Esophagus squamous epithelium (tissue), 5 donors: ENCODE measurements at regions not wholly inside any gene's neighbourhood (a gene's known extent, or its start where the extent isn't known, plus 50 kb on each side); places are given as distances from the start of the nearest gene placed in this dataset.

ENCODE experiments used
- DNase-seq: peaks from one replicate; lab custom pipeline; 2025; lab: John Stamatoyannopoulos, UW
- H3K27ac ChIP-seq, 4 donors: fragments of 200-600 bp; sonication (generic); one replicate each; pipeline ENCODE4 v1.5.1; 2016 to 2019; ENCODE audit warnings: mild to moderate bottlenecking in 1 of 4
- H3K27me3 ChIP-seq, 4 donors: fragments of 200-600 bp; sonication (generic); 1 replicate in 3 of 4; 2 replicates in 1 of 4; pipeline versions ENCODE4 v1.5.1 to v1.6.0; 2017 to 2021; ENCODE audit warnings: antibody characterized with exemption in 1 of 4
- H3K36me3 ChIP-seq, 3 donors: fragments of 200-600 bp; sonication (generic); one replicate each; pipeline ENCODE4 v1.5.1; 2016 to 2019
- H3K4me1 ChIP-seq, 3 donors: fragments of 200-600 bp; sonication (generic); one replicate each; pipeline ENCODE4 v1.5.1; 2017 to 2019
- H3K4me3 ChIP-seq, 4 donors: fragments of 200-600 bp; sonication (generic); 1 replicate in 3 of 4; 2 replicates in 1 of 4; pipeline ENCODE4 v1.5.1; 2016 to 2019; ENCODE audit warnings: mild to moderate bottlenecking in 2 of 4, moderate library complexity in 1 of 4
- H3K9me3 ChIP-seq, 3 donors: fragments of 200-600 bp; sonication (generic); one replicate each; pipeline ENCODE4 v1.5.1; 2016 to 2019
- POLR2A ChIP-seq, 4 donors: fragments of 450-650 bp; IDR thresholded peaks; one replicate each; pipeline ENCODE4 v1.6.1; 2017; ENCODE audit warnings: antibody characterized with exemption in 4 of 4, mild to moderate bottlenecking in 4 of 4, moderate library complexity in 3 of 4
- WGBS, 2 donors: methylation state at CpG; one replicate each; pipeline ENCODE4 v1.1.5; 2018; 5-methylcytosine and 5-hydroxymethylcytosine counted together
- intact Hi-C: fragments of 100-400 bp; cut with DNase I; formaldehyde crosslinking; loops from one replicate; pipeline ENCODE4 v1.15.0; 2022
- TF ChIP-seq, protein P1 (sequence below), 6 experiments: fragments of 450-650 bp in 4 of 6; fragments of 200-600 bp in 2 of 6; sonication (generic) in 2 of 6; IDR thresholded peaks; one replicate each; pipeline ENCODE4 v1.5.1; 2016 to 2019; ENCODE audit warnings: antibody characterized with exemption in 6 of 6, mild to moderate bottlenecking in 4 of 6, moderate library complexity in 4 of 6
- donor health status: DM: yes; HTN: yes; CAD: no.

DNA sequence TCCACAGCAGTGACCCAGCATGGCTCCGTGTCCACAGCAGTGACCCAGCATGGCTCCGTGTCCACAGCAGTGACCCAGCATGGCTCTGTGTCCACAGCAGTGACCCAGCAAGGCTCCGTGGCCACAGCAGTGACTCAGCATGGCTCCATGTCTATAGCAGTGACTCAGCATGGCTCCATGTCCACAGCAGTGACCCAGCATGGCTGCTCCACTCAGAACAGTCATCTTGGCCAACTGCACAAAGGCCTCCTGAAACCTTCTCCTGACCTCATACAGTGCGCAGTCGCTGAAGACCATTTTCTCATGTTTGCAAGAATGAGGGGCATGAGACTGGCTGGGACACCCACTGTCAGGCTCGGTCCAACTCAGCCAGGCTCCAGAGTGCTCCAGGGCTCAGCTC lies 333.4 kb upstream of the RAB6C start:
- intact Hi-C loops: no loop called here

DNA sequence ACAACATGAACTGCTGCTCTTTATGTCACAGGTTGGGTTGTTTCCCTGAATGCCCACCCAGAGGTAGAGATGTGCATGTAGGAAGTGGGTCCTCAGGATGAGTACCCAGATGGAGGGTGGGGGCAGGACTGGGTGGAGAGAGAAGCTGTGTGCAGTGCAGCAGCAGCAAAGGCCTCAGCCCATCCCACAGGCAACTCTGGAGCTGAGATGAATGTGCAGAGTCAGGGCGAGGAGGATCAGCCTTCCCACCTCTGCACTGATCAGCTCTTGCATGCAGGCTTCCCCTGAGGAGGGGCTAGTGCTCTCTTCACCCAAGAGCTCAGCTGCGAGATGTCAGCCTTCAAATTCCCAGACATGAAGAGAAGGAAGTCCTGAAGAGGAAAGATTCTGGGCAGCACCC lies 326.2 kb upstream of the RAB6C start:
- H3K4me3 ChIP-seq: no peak overlapping the region
- intact Hi-C loops: no loop called here
- H3K9me3 ChIP-seq: peaks cover 0 to under 1% (median 0%) of the 10 kb centered on the region in 3 donors
- no peaks in the 10 kb centered on the region for H3K36me3 ChIP-seq
- 71 to 72% methylated on average over 2 of the region's 2 CpGs for WGBS, 2 donors
- H3K4me1 ChIP-seq: no peaks in the 10 kb centered on the region
- no peak overlapping the region for H3K27ac ChIP-seq
- H3K27me3 ChIP-seq: peaks cover 0 to 10% (median 0%) of the 10 kb centered on the region in 4 donors
- TF ChIP-seq, protein P1, sequence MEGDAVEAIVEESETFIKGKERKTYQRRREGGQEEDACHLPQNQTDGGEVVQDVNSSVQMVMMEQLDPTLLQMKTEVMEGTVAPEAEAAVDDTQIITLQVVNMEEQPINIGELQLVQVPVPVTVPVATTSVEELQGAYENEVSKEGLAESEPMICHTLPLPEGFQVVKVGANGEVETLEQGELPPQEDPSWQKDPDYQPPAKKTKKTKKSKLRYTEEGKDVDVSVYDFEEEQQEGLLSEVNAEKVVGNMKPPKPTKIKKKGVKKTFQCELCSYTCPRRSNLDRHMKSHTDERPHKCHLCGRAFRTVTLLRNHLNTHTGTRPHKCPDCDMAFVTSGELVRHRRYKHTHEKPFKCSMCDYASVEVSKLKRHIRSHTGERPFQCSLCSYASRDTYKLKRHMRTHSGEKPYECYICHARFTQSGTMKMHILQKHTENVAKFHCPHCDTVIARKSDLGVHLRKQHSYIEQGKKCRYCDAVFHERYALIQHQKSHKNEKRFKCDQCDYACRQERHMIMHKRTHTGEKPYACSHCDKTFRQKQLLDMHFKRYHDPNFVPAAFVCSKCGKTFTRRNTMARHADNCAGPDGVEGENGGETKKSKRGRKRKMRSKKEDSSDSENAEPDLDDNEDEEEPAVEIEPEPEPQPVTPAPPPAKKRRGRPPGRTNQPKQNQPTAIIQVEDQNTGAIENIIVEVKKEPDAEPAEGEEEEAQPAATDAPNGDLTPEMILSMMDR (IDR thresholded peaks at IDR 0.05): no peak
- TF ChIP-seq POLR2A (IDR thresholded peaks at IDR 0.05): no peak
- DNase-seq: no peak

More for the DNA sequence above, 333.4 kb upstream of the RAB6C start:
- 72 to 95% methylated on average over 3 to 4 of the region's 6 CpGs for WGBS, 2 donors
- DNase-seq: no peak
- H3K36me3 ChIP-seq: no peaks in the 10 kb centered on the region
- H3K27me3 ChIP-seq: peaks cover 0 to 4% (median 0%) of the 10 kb centered on the region in 4 donors
- H3K4me3 ChIP-seq: no peak overlapping the region
- no peak for TF ChIP-seq POLR2A (IDR thresholded peaks at IDR 0.05)
- TF ChIP-seq, protein P1 (IDR thresholded peaks at IDR 0.05): no peak
- H3K4me1 ChIP-seq: no peaks in the 10 kb centered on the region
- no peaks in the 10 kb centered on the region for H3K9me3 ChIP-seq
- no peak overlapping the region for H3K27ac ChIP-seq

DNA sequence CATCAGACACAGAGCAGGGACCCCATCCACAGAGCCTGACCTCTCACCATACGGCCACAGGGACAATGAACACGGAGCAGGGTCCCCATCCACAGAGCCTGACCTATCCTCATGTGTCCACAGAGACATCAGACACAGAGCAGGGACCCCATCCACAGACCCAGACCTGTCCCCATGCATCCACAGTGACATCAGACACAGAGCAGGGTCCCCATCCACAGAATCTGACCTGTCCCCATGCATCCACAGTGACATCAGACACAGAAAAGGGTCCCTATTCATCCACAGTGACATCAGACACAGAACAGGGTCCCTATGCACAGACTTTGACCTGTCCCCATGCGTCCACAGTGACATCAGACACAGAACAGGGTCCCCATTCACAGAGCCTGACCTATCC lies 325.1 kb upstream of the RAB6C start:
- Histone ChIP-seq H3K4me1 (no peaks in the 10 kb centered on the region), H3K36me3 (no peaks in the 10 kb centered on the region), H3K9me3 (peaks cover 0 to 6% (median 0%) of the 10 kb centered on the region in 3 donors), H3K27me3 (peaks cover 0 to 6% (median 0%) of the 10 kb centered on the region in 4 donors), H3K4me3 (no peak overlapping the region), H3K27ac (no peak overlapping the region)
- DNase-seq: no peak
- intact Hi-C loops: no loop called here
- TF ChIP-seq, protein P1 (IDR thresholded peaks at IDR 0.05): no peak
- TF ChIP-seq POLR2A (IDR thresholded peaks at IDR 0.05): no peak
- WGBS, 2 donors: 50% methylated on average over 2 of the region's 3 CpGs; no CpG with 5 or more reads in 1 of the 2 donors

- no peaks in the 10 kb centered on the region for H3K36me3 ChIP-seq
- intact Hi-C loops: no loop called here
- no peak for DNase-seq
- no peak overlapping the region for H3K4me3 ChIP-seq
- H3K27me3 ChIP-seq: peaks cover 0 to 6% (median 0%) of the 10 kb centered on the region in 4 donors
- TF ChIP-seq POLR2A (IDR thresholded peaks at IDR 0.05): no peak
- TF ChIP-seq, protein P1 (IDR thresholded peaks at IDR 0.05): no peak
- WGBS, 2 donors: 44 to 55% methylated on average over 6 of the region's 6 CpGs
- H3K9me3 ChIP-seq: peaks cover 0 to 6% (median 0%) of the 10 kb centered on the region in 3 donors
- no peak overlapping the region for H3K27ac ChIP-seq
- H3K4me1 ChIP-seq: no peaks in the 10 kb centered on the region
Measured at GRCh38 chr2:129656081-129656598, 323.3 kb upstream of the RAB6C start.

GRCh38 chr2:129658430-129658829 lies 321.0 kb upstream of the RAB6C start:
- WGBS, 2 donors: 86 to 95% methylated on average over 5 of the region's 5 CpGs
- TF ChIP-seq POLR2A (IDR thresholded peaks at IDR 0.05): no peak
- TF ChIP-seq, protein P1 (IDR thresholded peaks at IDR 0.05): no peak
- DNase-seq: no peak
- Histone ChIP-seq H3K9me3 (peaks cover 0 to 6% (median 0%) of the 10 kb centered on the region in 3 donors), H3K4me1 (no peaks in the 10 kb centered on the region), H3K4me3 (no peak overlapping the region), H3K36me3 (no peaks in the 10 kb centered on the region), H3K27me3 (peaks cover 0 to 6% (median 0%) of the 10 kb centered on the region in 4 donors), H3K27ac (no peak overlapping the region)
- intact Hi-C loops: no loop called here
